ENCODE measurements at regions not wholly inside any gene's neighbourhood (a gene's known extent, or its start where the extent isn't known, plus 50 kb on each side); places are given as distances from the start of the nearest gene placed in this dataset.

DNA sequence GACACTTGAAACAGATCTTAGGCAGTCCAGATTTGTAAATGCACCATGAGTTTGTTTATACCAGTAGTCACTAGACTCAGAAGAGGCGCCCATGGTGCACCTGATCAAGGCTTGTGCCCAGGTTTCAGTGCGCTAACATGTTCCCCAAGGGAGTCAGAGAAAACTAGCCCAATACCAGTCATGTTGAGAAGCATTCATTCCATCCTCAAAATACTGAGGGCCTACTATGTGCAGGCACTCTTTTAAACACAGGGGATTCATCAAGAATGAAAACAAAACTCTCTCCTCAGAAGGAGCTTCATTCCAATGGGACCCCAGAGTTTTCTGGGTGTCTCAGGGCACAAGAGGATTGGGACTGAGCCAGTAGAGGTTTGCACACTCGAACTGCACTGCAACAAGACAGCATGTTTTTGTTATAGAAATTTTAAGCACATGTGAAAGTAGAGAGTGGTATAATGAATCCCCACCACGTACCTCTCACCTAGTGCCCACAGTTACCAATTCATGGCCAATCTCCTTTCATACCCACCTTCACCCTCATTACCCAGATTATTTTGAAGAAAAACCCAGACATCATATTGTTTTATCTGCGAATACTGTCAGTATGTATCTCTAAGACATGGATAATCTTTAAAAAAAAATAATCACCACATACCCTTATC, 55.0 kb upstream of the ARID5B start:
- H4K8ac ChIP-seq (replicated peaks; ENCODE audit: insufficient read length, low read depth, low read length), result no peak overlapping the region
- H3K23ac ChIP-seq (ENCODE audit: insufficient read length, low read depth, low read length), result no peak overlapping the region
- H4K91ac ChIP-seq (ENCODE audit: insufficient read length, low read depth, low read length), result no peak overlapping the region
- TF ChIP-seq, protein P1, sequence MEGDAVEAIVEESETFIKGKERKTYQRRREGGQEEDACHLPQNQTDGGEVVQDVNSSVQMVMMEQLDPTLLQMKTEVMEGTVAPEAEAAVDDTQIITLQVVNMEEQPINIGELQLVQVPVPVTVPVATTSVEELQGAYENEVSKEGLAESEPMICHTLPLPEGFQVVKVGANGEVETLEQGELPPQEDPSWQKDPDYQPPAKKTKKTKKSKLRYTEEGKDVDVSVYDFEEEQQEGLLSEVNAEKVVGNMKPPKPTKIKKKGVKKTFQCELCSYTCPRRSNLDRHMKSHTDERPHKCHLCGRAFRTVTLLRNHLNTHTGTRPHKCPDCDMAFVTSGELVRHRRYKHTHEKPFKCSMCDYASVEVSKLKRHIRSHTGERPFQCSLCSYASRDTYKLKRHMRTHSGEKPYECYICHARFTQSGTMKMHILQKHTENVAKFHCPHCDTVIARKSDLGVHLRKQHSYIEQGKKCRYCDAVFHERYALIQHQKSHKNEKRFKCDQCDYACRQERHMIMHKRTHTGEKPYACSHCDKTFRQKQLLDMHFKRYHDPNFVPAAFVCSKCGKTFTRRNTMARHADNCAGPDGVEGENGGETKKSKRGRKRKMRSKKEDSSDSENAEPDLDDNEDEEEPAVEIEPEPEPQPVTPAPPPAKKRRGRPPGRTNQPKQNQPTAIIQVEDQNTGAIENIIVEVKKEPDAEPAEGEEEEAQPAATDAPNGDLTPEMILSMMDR (conservative IDR thresholded peaks at IDR 0.05), result no peak
- no peak overlapping the region for H2AFZ ChIP-seq (ENCODE audit: low read length)
- H3K18ac ChIP-seq (ENCODE audit: insufficient read length, low read depth, low read length), result no peak overlapping the region
- no peak overlapping the region for H3K4me2 ChIP-seq (ENCODE audit: insufficient read depth, insufficient read length, low read length)
- H2BK12ac ChIP-seq (ENCODE audit: insufficient read length, low read depth, low read length), result no peak overlapping the region
- H4K20me1 ChIP-seq (ENCODE audit: control insufficient read depth, insufficient read depth, insufficient read length), result no peaks in the 10 kb centered on the region
- Mint-ChIP-seq H3K4me1 (peaks cover 12 to 18% of the 10 kb centered on the region in 2 experiments), H3K27ac (no peak overlapping the region; a peak in 2 of 7 replicates), H3K27me3 (ENCODE audit: low read depth) (peaks cover 68% of the 10 kb centered on the region), H3K36me3 (ENCODE audit: insufficient read depth in 1 of 3, low read depth in 3 of 3) (no peaks in the 10 kb centered on the region), H3K4me3 (no peak overlapping the region), H3K9me3 (no peaks in the 10 kb centered on the region; a peak in 1 of 5 replicates)
- H4K5ac ChIP-seq (ENCODE audit: insufficient read length, low read depth, low read length), result no peak overlapping the region
- no peak overlapping the region for H3K4ac ChIP-seq (ENCODE audit: low read depth, low read length)
- no peak overlapping the region for H2AK5ac ChIP-seq (ENCODE audit: insufficient read length, low read length)
- H3K4me1 ChIP-seq (ENCODE audit: insufficient read depth, low read length), result peaks cover 5% of the 10 kb centered on the region
- H3K27me3 ChIP-seq (ENCODE audit: insufficient read depth, low read length), result peaks cover 8% of the 10 kb centered on the region; the same call in 1 of the 2 replicates
- H3K23me2 ChIP-seq (ENCODE audit: insufficient read length, low read depth, low read length, poor library complexity, severe bottlenecking), result no peaks in the 10 kb centered on the region
- H3K56ac ChIP-seq (ENCODE audit: insufficient read length, low read depth, low read length), result no peak overlapping the region
- no peak overlapping the region for H2BK120ac ChIP-seq (ENCODE audit: low read depth, low read length, poor library complexity, severe bottlenecking)
- H3K79me1 ChIP-seq (ENCODE audit: insufficient read depth, low read depth, low read length, poor library complexity, severe bottlenecking), result no peaks in the 10 kb centered on the region
- H3T11ph ChIP-seq (ENCODE audit: low read length), result no peak overlapping the region
- no CpG with 5 or more reads among the region's 5 CpGs for WGBS (ENCODE audit: extremely low coverage, insufficient read length, low lambda C conversion rate)
- H3K14ac ChIP-seq (ENCODE audit: insufficient read depth, low read length), result no peak overlapping the region
- no peak overlapping the region for H3K9ac ChIP-seq (ENCODE audit: extremely low read depth, insufficient read length, low read length)
- DNase-seq, result no peak
- no peaks in the 10 kb centered on the region for H3K79me2 ChIP-seq (ENCODE audit: insufficient read depth, low read length)
- H2BK15ac ChIP-seq (ENCODE audit: low read depth, low read length), result no peak overlapping the region
- H3K9me3 ChIP-seq (ENCODE audit: control insufficient read depth, low read depth, low read length), result no peaks in the 10 kb centered on the region
- no peak overlapping the region for H2BK5ac ChIP-seq (ENCODE audit: insufficient read length, low read length)
- H2BK20ac ChIP-seq (ENCODE audit: low read depth, low read length, poor library complexity, severe bottlenecking), result no peak overlapping the region
- H3K27ac ChIP-seq (ENCODE audit: insufficient read length, low read depth, low read length), result no peak overlapping the region
